Glutamatergic neuron (in vitro differentiated cells): ENCODE measurements at regions not wholly inside any gene's neighbourhood (a gene's known extent, or its start where the extent isn't known, plus 50 kb on each side); places are given as distances from the start of the nearest gene placed in this dataset.
A peak's percentile ranks its signal among the peaks of the same experiment; 100 is the strongest.

Experiments used
- DNase-seq: peaks from one replicate; pipeline ENCODE4 v3.0.0; 2022
- H3K27ac Mint-ChIP-seq: one replicate; pipeline ENCODE4 v1.8.0; 2020; ENCODE audit warnings: mild to moderate bottlenecking, mixed read lengths, inconsistent platforms; ENCODE audit not compliant: unreplicated experiment
- H3K27me3 Mint-ChIP-seq: one replicate; pipeline ENCODE4 v1.8.0; 2020; ENCODE audit warnings: mild to moderate bottlenecking, moderate library complexity, mixed read lengths, inconsistent platforms; ENCODE audit not compliant: unreplicated experiment
- H3K36me3 Mint-ChIP-seq: one replicate; pipeline ENCODE4 v1.8.0; 2020; ENCODE audit warnings: mild to moderate bottlenecking, mixed read lengths, inconsistent platforms; ENCODE audit not compliant: unreplicated experiment
- H3K4me1 Mint-ChIP-seq: one replicate; pipeline ENCODE4 v1.8.0; 2020; ENCODE audit warnings: mild to moderate bottlenecking, low read depth, mixed read lengths, inconsistent platforms; ENCODE audit not compliant: unreplicated experiment
- H3K4me3 Mint-ChIP-seq: one replicate; pipeline ENCODE4 v1.8.0; 2020; ENCODE audit warnings: mild to moderate bottlenecking, mixed read lengths, inconsistent platforms; ENCODE audit not compliant: unreplicated experiment
- H3K9me3 Mint-ChIP-seq: one replicate; pipeline ENCODE4 v1.8.0; 2020; ENCODE audit warnings: mild to moderate bottlenecking, moderate library complexity, mixed read lengths, inconsistent platforms; ENCODE audit not compliant: unreplicated experiment
- TF ChIP-seq, protein P1 (sequence below): fragments of 200-600 bp; sonication (generic); IDR thresholded peaks from one replicate; pipeline ENCODE4 v1.5.0; 2021; ENCODE audit not compliant: partially characterized antibody, unreplicated experiment

DNA sequence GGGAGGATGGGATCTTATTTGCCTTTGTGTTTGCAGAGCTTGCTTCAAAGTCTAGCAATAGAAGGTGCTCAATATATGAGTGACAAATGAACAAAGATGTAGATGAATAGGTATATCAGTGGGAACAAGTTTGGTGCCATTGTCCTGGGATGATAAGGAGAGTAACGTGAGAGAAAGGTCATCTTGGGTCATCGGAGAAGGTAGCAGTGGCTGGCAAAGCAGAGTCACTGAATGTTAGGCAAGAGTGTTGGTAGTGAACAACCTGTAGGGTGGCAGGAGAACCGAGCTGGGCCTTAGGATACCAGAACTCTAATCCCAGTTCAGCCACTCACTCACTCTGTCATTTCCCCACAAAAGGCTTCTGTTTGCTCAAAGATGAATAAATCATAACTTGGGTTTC is 87.2 kb downstream of the CCDC71L start:
- Mint-ChIP-seq H3K27ac (no peak overlapping the region), H3K36me3 (no peaks in the 10 kb centered on the region), H3K4me1 (peaks cover 26% of the 10 kb centered on the region), H3K4me3 (no peak overlapping the region), H3K27me3 (peaks cover 7% of the 10 kb centered on the region), H3K9me3 (peaks cover 2% of the 10 kb centered on the region)
- TF ChIP-seq, protein P1, sequence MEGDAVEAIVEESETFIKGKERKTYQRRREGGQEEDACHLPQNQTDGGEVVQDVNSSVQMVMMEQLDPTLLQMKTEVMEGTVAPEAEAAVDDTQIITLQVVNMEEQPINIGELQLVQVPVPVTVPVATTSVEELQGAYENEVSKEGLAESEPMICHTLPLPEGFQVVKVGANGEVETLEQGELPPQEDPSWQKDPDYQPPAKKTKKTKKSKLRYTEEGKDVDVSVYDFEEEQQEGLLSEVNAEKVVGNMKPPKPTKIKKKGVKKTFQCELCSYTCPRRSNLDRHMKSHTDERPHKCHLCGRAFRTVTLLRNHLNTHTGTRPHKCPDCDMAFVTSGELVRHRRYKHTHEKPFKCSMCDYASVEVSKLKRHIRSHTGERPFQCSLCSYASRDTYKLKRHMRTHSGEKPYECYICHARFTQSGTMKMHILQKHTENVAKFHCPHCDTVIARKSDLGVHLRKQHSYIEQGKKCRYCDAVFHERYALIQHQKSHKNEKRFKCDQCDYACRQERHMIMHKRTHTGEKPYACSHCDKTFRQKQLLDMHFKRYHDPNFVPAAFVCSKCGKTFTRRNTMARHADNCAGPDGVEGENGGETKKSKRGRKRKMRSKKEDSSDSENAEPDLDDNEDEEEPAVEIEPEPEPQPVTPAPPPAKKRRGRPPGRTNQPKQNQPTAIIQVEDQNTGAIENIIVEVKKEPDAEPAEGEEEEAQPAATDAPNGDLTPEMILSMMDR = no peak
- no peak for DNase-seq

DNA sequence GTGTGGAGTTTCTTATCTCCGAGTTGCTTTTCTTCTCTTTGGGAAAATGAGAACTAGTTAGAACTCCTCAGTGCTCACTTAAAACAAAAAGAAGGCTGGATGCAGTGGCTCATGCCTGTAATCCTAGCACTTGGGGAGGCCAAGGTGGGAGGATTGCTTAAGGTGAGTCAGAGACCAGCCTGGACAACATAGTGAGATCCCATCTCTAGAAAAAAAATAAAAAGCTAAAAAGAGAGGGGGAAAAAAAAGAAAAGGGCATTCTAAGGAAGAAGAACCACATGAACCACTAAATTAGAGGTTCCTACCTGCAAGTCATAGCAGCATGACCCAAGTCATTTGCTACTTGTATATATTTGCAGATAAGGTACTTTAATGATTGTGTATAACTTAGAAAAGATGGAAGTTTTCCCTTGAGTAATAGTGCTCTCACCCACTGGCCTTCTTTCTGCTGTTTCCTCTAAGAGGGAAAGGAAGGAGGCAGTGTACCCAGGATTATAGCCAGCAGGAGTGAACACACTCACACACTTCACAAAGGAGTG is 87.8 kb downstream of the CCDC71L start:
- Mint-ChIP-seq H3K27me3 (peaks cover 11% of the 10 kb centered on the region), H3K9me3 (peaks cover 6% of the 10 kb centered on the region), H3K36me3 (no peaks in the 10 kb centered on the region), H3K4me1 (peaks cover 28% of the 10 kb centered on the region), H3K4me3 (no peak overlapping the region), H3K27ac (no peak overlapping the region)
- DNase-seq = no peak
- TF ChIP-seq, protein P1 = no peak

DNA sequence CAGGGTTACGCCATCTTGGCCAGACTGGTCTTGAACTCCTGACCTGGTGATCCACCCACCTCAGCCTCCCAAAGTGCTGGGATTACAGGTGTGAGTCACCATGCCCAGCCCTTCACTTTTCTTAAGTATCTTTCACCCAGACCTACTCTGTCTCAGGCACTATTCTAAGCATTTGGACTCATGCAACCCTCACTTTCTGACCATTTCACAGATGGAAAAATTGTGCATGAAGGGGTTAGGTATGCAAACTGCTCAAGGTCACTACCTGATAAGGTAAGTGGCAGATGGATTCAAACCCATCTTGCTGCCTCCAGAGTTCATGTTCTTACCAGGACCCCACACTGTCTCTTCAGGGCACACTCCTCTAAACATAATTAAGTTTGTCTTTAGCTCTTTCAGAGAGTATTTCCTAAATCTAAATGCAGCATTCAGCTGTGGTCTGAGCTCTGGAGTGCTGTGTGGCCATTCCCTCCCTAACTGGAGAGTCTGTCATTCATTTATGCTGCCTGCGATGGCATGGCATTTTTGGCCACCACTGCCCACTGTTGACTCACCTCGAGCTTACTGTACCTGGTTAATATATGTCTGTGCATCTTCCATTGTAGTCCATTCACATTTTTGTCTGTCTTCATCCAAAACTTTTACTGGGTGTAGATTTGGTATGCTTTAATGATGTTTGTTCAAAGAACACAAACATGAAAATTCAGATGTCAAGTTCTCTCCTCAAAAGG is 88.4 kb downstream of the CCDC71L start:
- Mint-ChIP-seq H3K4me1 (peaks cover 34% of the 10 kb centered on the region), H3K36me3 (no peaks in the 10 kb centered on the region), H3K4me3 (no peak overlapping the region), H3K27ac (no peak overlapping the region), H3K9me3 (peaks cover 6% of the 10 kb centered on the region), H3K27me3 (peaks cover 11% of the 10 kb centered on the region)
- no peak for DNase-seq
- TF ChIP-seq, protein P1 = no peak

DNA sequence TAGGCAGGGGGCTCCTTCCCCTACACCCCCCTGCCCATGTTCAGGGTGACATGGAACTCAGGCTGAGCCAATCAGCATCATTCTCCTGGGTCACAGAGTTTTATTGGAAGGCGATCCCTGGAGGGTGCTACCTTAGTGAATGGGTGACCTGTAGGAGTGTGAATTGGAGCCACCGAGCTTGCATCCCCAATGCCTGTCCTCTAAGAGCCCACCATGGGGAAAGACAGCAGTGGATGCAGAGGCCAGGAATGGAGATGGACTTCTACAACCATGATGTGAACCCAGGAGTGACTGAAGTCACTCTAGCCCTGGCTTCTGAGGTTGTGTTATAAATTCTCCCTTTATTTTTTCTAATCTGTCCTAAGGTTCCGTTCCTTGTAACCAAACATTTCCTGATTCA is 89.4 kb downstream of the CCDC71L start:
- H3K4me1 Mint-ChIP-seq = peaks cover 43% of the 10 kb centered on the region
- H3K27ac Mint-ChIP-seq = peak overlapping the region; percentile 25
- H3K9me3 Mint-ChIP-seq = peaks cover 7% of the 10 kb centered on the region
- no peak overlapping the region for H3K4me3 Mint-ChIP-seq
- DNase-seq = no peak
- TF ChIP-seq, protein P1 = no peak
- no peaks in the 10 kb centered on the region for H3K36me3 Mint-ChIP-seq
- H3K27me3 Mint-ChIP-seq = peaks cover 14% of the 10 kb centered on the region

DNA sequence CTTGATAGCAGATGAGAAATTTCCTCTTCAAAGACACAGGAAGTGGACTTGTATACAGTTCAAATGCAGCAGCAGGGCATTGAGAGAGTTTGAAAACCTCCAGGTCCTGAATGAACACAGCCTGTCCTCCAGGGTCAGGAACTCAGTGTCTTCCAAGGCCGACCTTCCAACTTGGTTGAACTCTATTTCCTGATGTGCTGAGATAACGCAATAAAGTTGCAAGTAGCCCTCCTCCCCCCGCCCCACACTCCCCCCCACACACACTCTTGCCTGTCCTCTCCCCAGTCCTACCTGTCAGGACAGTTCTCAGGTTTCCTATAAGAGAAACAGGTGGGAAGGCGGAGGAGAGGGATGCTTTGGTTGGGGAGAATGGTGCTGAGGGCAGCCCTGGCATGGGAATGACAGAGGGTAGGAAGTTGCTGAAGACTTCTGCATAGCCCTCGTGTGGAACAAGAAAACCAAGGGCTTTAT is 90.0 kb downstream of the CCDC71L start:
- H3K27ac Mint-ChIP-seq = peak overlapping the region; percentile 20
- peaks cover 14% of the 10 kb centered on the region for H3K27me3 Mint-ChIP-seq
- TF ChIP-seq, protein P1 = no peak
- H3K9me3 Mint-ChIP-seq = peaks cover 7% of the 10 kb centered on the region
- H3K4me1 Mint-ChIP-seq = peaks cover 48% of the 10 kb centered on the region
- no peak overlapping the region for H3K4me3 Mint-ChIP-seq
- no peaks in the 10 kb centered on the region for H3K36me3 Mint-ChIP-seq
- DNase-seq = no peak
